Liver (tissue), 3 donors: ENCODE measurements at regions not wholly inside any gene's neighbourhood (a gene's known extent, or its start where the extent isn't known, plus 50 kb on each side); places are given as distances from the start of the nearest gene placed in this dataset.

Experiments used
- CTCF ChIP-seq: fragments of 150-350 bp; IDR thresholded peaks from 2 replicates; pipeline ENCODE4 v1.5.1; 2017; ENCODE audit warnings: improper control_type of control experiment, low read depth, low read length; ENCODE audit not compliant: missing input control
- FOXA1 ChIP-seq: IDR thresholded peaks from 2 replicates; pipeline ENCODE4 v1.6.1; 2016; ENCODE audit warnings: antibody characterized with exemption
- GABPA ChIP-seq, 2 donors: IDR thresholded peaks in 1 of 2; conservative IDR thresholded peaks in 1 of 2; 2 replicates each; pipeline ENCODE4 v1.6.1; 2016; ENCODE audit warnings: antibody characterized with exemption in 2 of 2, mild to moderate bottlenecking in 1 of 2, moderate library complexity in 1 of 2
- HNF4G ChIP-seq: IDR thresholded peaks from 2 replicates; pipeline ENCODE4 v1.6.1; 2016; ENCODE audit warnings: antibody characterized with exemption
- NR2F2 ChIP-seq: IDR thresholded peaks from 2 replicates; pipeline ENCODE4 v1.6.1; 2016; ENCODE audit warnings: antibody characterized with exemption
- RAD21 ChIP-seq, 2 donors: IDR thresholded peaks; 2 replicates each; pipeline ENCODE4 v1.6.1; 2016; ENCODE audit warnings: antibody characterized with exemption in 2 of 2, mild to moderate bottlenecking in 2 of 2
- REST ChIP-seq: IDR thresholded peaks from 2 replicates; pipeline ENCODE4 v1.6.1; 2016; ENCODE audit warnings: antibody characterized with exemption, mild to moderate bottlenecking
- RXRA ChIP-seq, 2 donors: IDR thresholded peaks; 2 replicates each; pipeline ENCODE4 v1.6.1; 2017 to 2018; ENCODE audit warnings: antibody characterized with exemption in 2 of 2, mild to moderate bottlenecking in 1 of 2
- SP1 ChIP-seq: IDR thresholded peaks from 2 replicates; pipeline ENCODE4 v1.6.1; 2018; ENCODE audit warnings: antibody characterized with exemption, mild to moderate bottlenecking
- TAF1 ChIP-seq: conservative IDR thresholded peaks from 2 replicates; pipeline ENCODE4 v1.6.1; 2016; ENCODE audit warnings: antibody characterized with exemption, mild to moderate bottlenecking
- YY1 ChIP-seq: IDR thresholded peaks from 2 replicates; pipeline ENCODE4 v1.6.1; 2016; ENCODE audit warnings: antibody characterized with exemption, mild to moderate bottlenecking
- ZBTB33 ChIP-seq: IDR thresholded peaks from 2 replicates; pipeline ENCODE4 v1.6.1; 2016; ENCODE audit warnings: antibody characterized with exemption
- TF ChIP-seq, protein P1 (sequence below): IDR thresholded peaks from 2 replicates; pipeline ENCODE4 v1.6.1; 2016; ENCODE audit warnings: antibody characterized with exemption
- donor health status: healthy.
- donor health status: healthy.

DNA sequence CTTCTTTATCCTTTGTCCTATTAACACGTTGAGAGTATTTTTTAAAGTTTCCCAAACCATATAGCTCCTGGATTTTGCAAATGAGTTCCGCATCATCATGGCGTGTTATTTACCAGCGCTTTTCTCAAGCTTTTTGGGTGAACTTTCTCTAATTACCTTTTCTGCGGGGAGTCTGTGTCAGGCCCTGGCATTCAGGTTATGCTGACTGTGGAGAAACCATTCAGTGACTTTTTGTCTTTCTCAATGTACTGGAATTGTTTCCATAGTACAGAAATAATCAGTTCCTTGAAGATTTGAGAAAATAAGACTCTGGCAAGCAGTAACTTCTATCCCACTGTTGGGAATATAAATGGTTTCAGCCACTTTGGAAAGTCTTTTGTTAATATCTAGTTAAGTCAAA is 115.3 kb downstream of the CDH26 start:
- no peak for TF ChIP-seq NR2F2
- no peak for TF ChIP-seq CTCF
- no peak for TF ChIP-seq FOXA1
- no peak for TF ChIP-seq REST
- TF ChIP-seq ZBTB33 = no peak
- TF ChIP-seq YY1 = no peak
- TF ChIP-seq RAD21 (IDR thresholded peaks at IDR 0.05) = no peak
- no peak for TF ChIP-seq TAF1
- TF ChIP-seq RXRA (IDR thresholded peaks at IDR 0.05) = no peak
- TF ChIP-seq HNF4G = no peak
- TF ChIP-seq SP1 = no peak
- no peak for TF ChIP-seq GABPA (IDR thresholded peaks at IDR 0.05 in 1 of 2, conservative IDR thresholded peaks at IDR 0.05 in 1 of 2)
- TF ChIP-seq, protein P1, sequence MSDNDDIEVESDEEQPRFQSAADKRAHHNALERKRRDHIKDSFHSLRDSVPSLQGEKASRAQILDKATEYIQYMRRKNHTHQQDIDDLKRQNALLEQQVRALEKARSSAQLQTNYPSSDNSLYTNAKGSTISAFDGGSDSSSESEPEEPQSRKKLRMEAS = no peak
